LoVo (cell line): ENCODE measurements at regions not wholly inside any gene's neighbourhood (a gene's known extent, or its start where the extent isn't known, plus 50 kb on each side); places are given as distances from the start of the nearest gene placed in this dataset.
"Not testable (repeated sequence)": the region's sequence is repeated elsewhere in the genome, so short reads cannot be mapped to it uniquely, and the experiment has no call there.

ENCODE experiments used
- DNase-seq: peaks from one replicate; pipeline ENCODE4 v3.0.0-alpha.2; 2016; ENCODE audit warnings: low spot score

GRCh38 chr5:101205065-101205464, 302.0 kb upstream of the ST8SIA4 start:
- not testable (repeated sequence) for DNase-seq

GRCh38 chr5:101180365-101180764, 277.3 kb upstream of the ST8SIA4 start:
- not testable (repeated sequence) for DNase-seq

- DNase-seq, result no peak
Measured at GRCh38 chr5:101176605-101177004, 273.5 kb upstream of the ST8SIA4 start.

- DNase-seq, result no peak
Measured at GRCh38 chr5:101174981-101175380, 271.9 kb upstream of the ST8SIA4 start.

GRCh38 chr5:101163088-101163487, 260.0 kb upstream of the ST8SIA4 start:
- no peak for DNase-seq

- no peak for DNase-seq
Measured at GRCh38 chr5:101160002-101160401, 256.9 kb upstream of the ST8SIA4 start.

GRCh38 chr5:101159006-101159405, 255.9 kb upstream of the ST8SIA4 start:
- DNase-seq, result no peak

GRCh38 chr5:101153526-101153925, 250.4 kb upstream of the ST8SIA4 start:
- DNase-seq, result no peak

- no peak for DNase-seq
Measured at GRCh38 chr5:101143526-101143925, 240.4 kb upstream of the ST8SIA4 start.

- no peak for DNase-seq
Measured at GRCh38 chr5:101142102-101142501, 239.0 kb upstream of the ST8SIA4 start.

GRCh38 chr5:101136454-101136853, 233.4 kb upstream of the ST8SIA4 start:
- DNase-seq, result no peak

- no peak for DNase-seq
Measured at GRCh38 chr5:101123363-101123762, 220.3 kb upstream of the ST8SIA4 start.

GRCh38 chr5:101112645-101113044, 209.6 kb upstream of the ST8SIA4 start:
- DNase-seq, result no peak

- DNase-seq, result no peak
Measured at GRCh38 chr5:101103874-101104273, 200.8 kb upstream of the ST8SIA4 start.

- peak; percentile 49 for DNase-seq
Measured at GRCh38 chr5:101102506-101102905, 199.4 kb upstream of the ST8SIA4 start.

- no peak for DNase-seq
Measured at GRCh38 chr5:101091902-101092301, 188.8 kb upstream of the ST8SIA4 start.

- DNase-seq, result no peak
Measured at GRCh38 chr5:101084353-101084752, 181.3 kb upstream of the ST8SIA4 start.

- no peak for DNase-seq
Measured at GRCh38 chr5:101080462-101081240, 177.6 kb upstream of the ST8SIA4 start.

GRCh38 chr5:101068298-101068697, 165.2 kb upstream of the ST8SIA4 start:
- DNase-seq, result no peak

- DNase-seq, result peak; percentile 62
Measured at GRCh38 chr5:101067429-101067828, 164.3 kb upstream of the ST8SIA4 start.

GRCh38 chr5:101062902-101063301, 159.8 kb upstream of the ST8SIA4 start:
- DNase-seq, result no peak

GRCh38 chr5:101047181-101047580, 144.1 kb upstream of the ST8SIA4 start:
- DNase-seq, result no peak

GRCh38 chr5:101045689-101046088, 142.6 kb upstream of the ST8SIA4 start:
- no peak for DNase-seq

- not testable (repeated sequence) for DNase-seq
Measured at GRCh38 chr5:101040002-101040401, 136.9 kb upstream of the ST8SIA4 start.
